GM12891 (cell line): ENCODE measurements at regions not wholly inside any gene's neighbourhood (a gene's known extent, or its start where the extent isn't known, plus 50 kb on each side); places are given as distances from the start of the nearest gene placed in this dataset.

Experiments used
- PAX5 ChIP-seq: IDR thresholded peaks from 2 replicates; pipeline ENCODE4 v1.6.1; 2011; ENCODE audit warnings: low read length, moderate library complexity, mild to moderate bottlenecking; ENCODE audit not compliant: insufficient read depth, severe bottlenecking
- POLR2A ChIP-seq: IDR thresholded peaks from 2 replicates; pipeline ENCODE4 v1.6.1; 2011; ENCODE audit warnings: low read depth, low read length, control low read depth
- POLR2AphosphoS5 ChIP-seq: IDR thresholded peaks from 2 replicates; pipeline ENCODE4 v1.6.1; 2011; ENCODE audit warnings: low read depth, low read length, control low read depth
- SPI1 ChIP-seq: IDR thresholded peaks from 2 replicates; pipeline ENCODE4 v1.6.1; 2011; ENCODE audit warnings: low read depth, low read length, control low read depth
- TAF1 ChIP-seq: IDR thresholded peaks from 2 replicates; pipeline ENCODE4 v1.6.1; 2011; ENCODE audit warnings: low read depth, low read length, control low read depth

GRCh38 chr3:78507196-78507984 lies 1260.4 kb downstream of the ROBO1 start:
- TF ChIP-seq POLR2A (no peak), POLR2AphosphoS5 (no peak), TAF1 (no peak), PAX5 (no peak), SPI1 (no peak; the same call in 1 of the 2 replicates)
